K562 (cell line): ENCODE measurements at regions not wholly inside any gene's neighbourhood (a gene's known extent, or its start where the extent isn't known, plus 50 kb on each side); places are given as distances from the start of the nearest gene placed in this dataset.

ENCODE experiments used
- CEBPB ChIP-seq: fragments of 450-650 bp; IDR thresholded peaks from 2 replicates; pipeline ENCODE4 v1.6.1; 2016; ENCODE audit warnings: missing genetic modification characterization, missing compliant biosample characterization
- CHD4 ChIP-seq: fragments of 200-600 bp; sonication (generic); IDR thresholded peaks from 3 replicates; pipeline ENCODE4 v1.6.1; 2012; ENCODE audit warnings: low read depth, mild to moderate bottlenecking, mixed read lengths, low read length, inconsistent platforms; ENCODE audit not compliant: insufficient read depth, insufficient replicate concordance, poor library complexity, severe bottlenecking
- FOXK2 ChIP-seq, 2 experiments: fragments of 450-650 bp; IDR thresholded peaks in 1 of 2; conservative IDR thresholded peaks in 1 of 2; 2 replicates each; pipeline ENCODE4 v1.6.1; 2016; ENCODE audit warnings: low read depth in 2 of 2, mild to moderate bottlenecking in 1 of 2
- HEY1 ChIP-seq: fragments of 250-450 bp; sonication (Bioruptor Pico); IDR thresholded peaks from 2 replicates; pipeline ENCODE4 v1.5.0; 2020; ENCODE audit warnings: mild to moderate bottlenecking, moderate library complexity, borderline replicate concordance
- KDM1A ChIP-seq, 2 experiments: fragments of 450-650 bp; IDR thresholded peaks; 2 replicates each; pipeline ENCODE4 v1.6.1; 2016; ENCODE audit warnings: mild to moderate bottlenecking in 2 of 2
- MCM3 ChIP-seq: fragments of 450-650 bp; IDR thresholded peaks from 2 replicates; pipeline ENCODE4 v1.6.1; 2016
- MYC ChIP-seq, 2 experiments: fragments of 250-450 bp in 1 of 2; sonication (Bioruptor Pico) in 1 of 2; IDR thresholded peaks; 2 replicates each; pipeline versions ENCODE4 v1.5.1 to v1.6.1; 2012 to 2021; ENCODE audit warnings: low read depth in 2 of 2, borderline replicate concordance in 1 of 2, improper control_type of control experiment in 1 of 2, low read length in 1 of 2, mild to moderate bottlenecking in 1 of 2, moderate library complexity in 1 of 2
- PML ChIP-seq: IDR thresholded peaks from 2 replicates; pipeline ENCODE4 v1.6.1; 2012; ENCODE audit warnings: low read length, inconsistent platforms
- REST ChIP-seq, 2 experiments: fragments of 450-650 bp; formaldehyde crosslinking in 1 of 2; IDR thresholded peaks; 2 replicates each; pipeline versions ENCODE4 v1.4.0 to v1.6.1; 2014 to 2020; ENCODE audit warnings: mild to moderate bottlenecking in 2 of 2, borderline replicate concordance in 1 of 2, low read depth in 1 of 2
- STAT5A ChIP-seq: IDR thresholded peaks from 2 replicates; pipeline ENCODE4 v1.6.1; 2012; ENCODE audit warnings: low read length, inconsistent platforms, borderline replicate concordance
- USF1 ChIP-seq: sonication (generic); formaldehyde crosslinking; IDR thresholded peaks from 2 replicates; pipeline ENCODE4 v1.9.0; 2022; ENCODE audit warnings: mild to moderate bottlenecking, missing genetic modification reagents
- ZNF408 ChIP-seq: fragments of 250-450 bp; sonication (Bioruptor Pico); IDR thresholded peaks from 2 replicates; pipeline ENCODE4 v1.4.0; 2020; ENCODE audit warnings: low read depth, mild to moderate bottlenecking, moderate library complexity
- ZNF696 ChIP-seq: fragments of 250-450 bp; sonication (Bioruptor Pico); conservative IDR thresholded peaks from 2 replicates; pipeline ENCODE4 v1.4.0; 2020; ENCODE audit warnings: mild to moderate bottlenecking, moderate library complexity
- TF ChIP-seq, protein P1 (sequence below): sonication (generic); formaldehyde crosslinking; IDR thresholded peaks from 2 replicates; pipeline ENCODE4 v1.8.0; 2023; ENCODE audit warnings: missing genetic modification reagents, mild to moderate bottlenecking, borderline replicate concordance

GRCh38 chr17:27970587-27970986 lies 71.9 kb upstream of the NLK start (continued):
- TF ChIP-seq MCM3 (no peak), PML (no peak), ZNF408 (CRISPR knock-in tag) (no peak), HEY1 (CRISPR knock-in tag) (no peak), KDM1A (IDR thresholded peaks at IDR 0.05) (peak in 1 of 2 experiments; percentile 38; a peak in 2 of 4 replicates), ZNF696 (CRISPR knock-in tag) (no peak), MYC (IDR thresholded peaks at IDR 0.05; ENCODE audit: low read depth, low read length) (no peak), MYC (CRISPR knock-in tag; IDR thresholded peaks at IDR 0.05; ENCODE audit: borderline replicate concordance, low read depth) (no peak), FOXK2 (conservative IDR thresholded peaks at IDR 0.05 in 1 of 2, IDR thresholded peaks at IDR 0.05 in 1 of 2; ENCODE audit: low read depth in 2 of 2) (no peak), STAT5A (no peak), REST (IDR thresholded peaks at IDR 0.05; ENCODE audit: borderline replicate concordance) (peak; percentile 45; the same call in 1 of the 2 replicates), REST (CRISPR knock-in tag; IDR thresholded peaks at IDR 0.05; ENCODE audit: low read depth) (no peak), USF1 (CRISPR knock-in tag) (peak; percentile 72), CHD4 (no peak), CEBPB (tag) (0 out of 2 replicates have a peak, but pooled peaks have one; percentile 14)
- TF ChIP-seq, protein P1, sequence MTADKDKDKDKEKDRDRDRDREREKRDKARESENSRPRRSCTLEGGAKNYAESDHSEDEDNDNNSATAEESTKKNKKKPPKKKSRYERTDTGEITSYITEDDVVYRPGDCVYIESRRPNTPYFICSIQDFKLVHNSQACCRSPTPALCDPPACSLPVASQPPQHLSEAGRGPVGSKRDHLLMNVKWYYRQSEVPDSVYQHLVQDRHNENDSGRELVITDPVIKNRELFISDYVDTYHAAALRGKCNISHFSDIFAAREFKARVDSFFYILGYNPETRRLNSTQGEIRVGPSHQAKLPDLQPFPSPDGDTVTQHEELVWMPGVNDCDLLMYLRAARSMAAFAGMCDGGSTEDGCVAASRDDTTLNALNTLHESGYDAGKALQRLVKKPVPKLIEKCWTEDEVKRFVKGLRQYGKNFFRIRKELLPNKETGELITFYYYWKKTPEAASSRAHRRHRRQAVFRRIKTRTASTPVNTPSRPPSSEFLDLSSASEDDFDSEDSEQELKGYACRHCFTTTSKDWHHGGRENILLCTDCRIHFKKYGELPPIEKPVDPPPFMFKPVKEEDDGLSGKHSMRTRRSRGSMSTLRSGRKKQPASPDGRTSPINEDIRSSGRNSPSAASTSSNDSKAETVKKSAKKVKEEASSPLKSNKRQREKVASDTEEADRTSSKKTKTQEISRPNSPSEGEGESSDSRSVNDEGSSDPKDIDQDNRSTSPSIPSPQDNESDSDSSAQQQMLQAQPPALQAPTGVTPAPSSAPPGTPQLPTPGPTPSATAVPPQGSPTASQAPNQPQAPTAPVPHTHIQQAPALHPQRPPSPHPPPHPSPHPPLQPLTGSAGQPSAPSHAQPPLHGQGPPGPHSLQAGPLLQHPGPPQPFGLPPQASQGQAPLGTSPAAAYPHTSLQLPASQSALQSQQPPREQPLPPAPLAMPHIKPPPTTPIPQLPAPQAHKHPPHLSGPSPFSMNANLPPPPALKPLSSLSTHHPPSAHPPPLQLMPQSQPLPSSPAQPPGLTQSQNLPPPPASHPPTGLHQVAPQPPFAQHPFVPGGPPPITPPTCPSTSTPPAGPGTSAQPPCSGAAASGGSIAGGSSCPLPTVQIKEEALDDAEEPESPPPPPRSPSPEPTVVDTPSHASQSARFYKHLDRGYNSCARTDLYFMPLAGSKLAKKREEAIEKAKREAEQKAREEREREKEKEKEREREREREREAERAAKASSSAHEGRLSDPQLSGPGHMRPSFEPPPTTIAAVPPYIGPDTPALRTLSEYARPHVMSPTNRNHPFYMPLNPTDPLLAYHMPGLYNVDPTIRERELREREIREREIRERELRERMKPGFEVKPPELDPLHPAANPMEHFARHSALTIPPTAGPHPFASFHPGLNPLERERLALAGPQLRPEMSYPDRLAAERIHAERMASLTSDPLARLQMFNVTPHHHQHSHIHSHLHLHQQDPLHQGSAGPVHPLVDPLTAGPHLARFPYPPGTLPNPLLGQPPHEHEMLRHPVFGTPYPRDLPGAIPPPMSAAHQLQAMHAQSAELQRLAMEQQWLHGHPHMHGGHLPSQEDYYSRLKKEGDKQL: no peak
